ENCODE measurements at regions not wholly inside any gene's neighbourhood (a gene's known extent, or its start where the extent isn't known, plus 50 kb on each side); places are given as distances from the start of the nearest gene placed in this dataset.

DNA sequence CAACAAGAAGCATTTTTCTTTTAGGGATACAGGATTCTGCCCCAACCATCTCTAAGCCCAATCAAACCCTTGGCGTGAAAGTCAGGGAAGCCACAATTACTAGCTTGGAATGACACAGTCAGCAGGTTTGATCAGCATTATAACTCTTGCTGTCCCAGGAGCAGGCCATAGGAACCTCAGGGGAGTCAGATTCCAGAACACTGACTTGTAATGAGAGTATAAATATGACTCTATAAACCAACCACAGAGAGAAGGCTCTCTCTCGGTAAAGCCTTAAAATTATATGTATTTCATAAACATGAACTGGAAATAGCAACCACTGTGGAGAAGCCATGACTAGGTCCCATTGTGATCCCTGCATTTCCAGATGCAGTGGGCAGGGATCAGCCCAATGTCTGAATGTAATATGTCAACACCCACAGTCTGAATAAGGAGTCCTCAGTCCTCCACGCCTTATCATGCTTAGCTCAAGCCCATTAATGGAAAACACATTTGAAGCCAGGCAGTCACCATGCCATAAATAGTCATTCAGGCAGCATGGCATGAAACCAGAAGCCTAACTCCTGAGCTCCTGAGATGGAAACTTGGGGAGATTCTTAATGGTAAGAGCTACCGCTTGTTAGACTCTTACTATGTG lies 99.1 kb upstream of the MTNR1B start:
- Histone ChIP-seq H3K79me1 (ENCODE audit: low read depth, low read length) (no peaks in the 10 kb centered on the region), H2BK15ac (ENCODE audit: low read length) (no peak overlapping the region), H3K56ac (replicated peaks; ENCODE audit: insufficient read length, low read depth, low read length) (no peak overlapping the region), H3K18ac (ENCODE audit: extremely low read depth, low read length) (no peak overlapping the region), H4K8ac (ENCODE audit: extremely low read depth, insufficient read depth, low read length) (no peak overlapping the region), H3K23ac (ENCODE audit: insufficient read length) (no peak overlapping the region), H3K27ac (ENCODE audit: low read depth, low read length) (no peak overlapping the region), H4K91ac (replicated peaks; ENCODE audit: insufficient read length, low read length) (no peak overlapping the region), H4K5ac (ENCODE audit: insufficient read length, low read depth, low read length) (no peak overlapping the region), H2AFZ (ENCODE audit: low read length) (no peak overlapping the region), H3K14ac (ENCODE audit: insufficient read length) (no peak overlapping the region), H2BK12ac (ENCODE audit: low read depth, low read length) (no peak overlapping the region), H3K4me1 (replicated peaks in 1 of 4; ENCODE audit: control insufficient read depth in 3 of 4, insufficient read depth in 4 of 4, low read length in 3 of 4) (peaks cover 0 to 2% (median 0%) of the 10 kb centered on the region in 4 experiments; a peak in 1 of 7 replicates), H3K4me2 (ENCODE audit: insufficient read depth in 1 of 2, low read depth in 2 of 2, low read length in 2 of 2) (no peak overlapping the region), H2BK20ac (ENCODE audit: low read length) (no peak overlapping the region), H3K4me3 (ENCODE audit: extremely low read depth in 1 of 4, insufficient read depth in 2 of 4, low read depth in 3 of 4, low read length in 4 of 4) (no peak overlapping the region), H2AK5ac (ENCODE audit: low read depth, low read length) (no peak overlapping the region), H3K23me2 (ENCODE audit: low read depth, low read length) (no peaks in the 10 kb centered on the region), H3K36me3 (ENCODE audit: control insufficient read depth in 2 of 4, insufficient read depth in 4 of 4, low read length in 3 of 4) (no peaks in the 10 kb centered on the region), H2BK5ac (ENCODE audit: low read depth, low read length) (no peak overlapping the region), H3K79me2 (ENCODE audit: control insufficient read depth in 1 of 2, insufficient read depth in 2 of 2, low read length in 2 of 2) (no peaks in the 10 kb centered on the region), H2BK120ac (replicated peaks; ENCODE audit: low read depth, low read length) (no peak overlapping the region), H3K9ac (replicated peaks in 1 of 4; ENCODE audit: extremely low read depth in 1 of 4, low read depth in 3 of 4, low read length in 3 of 4) (no peak overlapping the region), H3K4ac (replicated peaks; ENCODE audit: insufficient read length, low read depth, low read length) (no peak overlapping the region), H3K9me3 (ENCODE audit: insufficient read depth in 2 of 2, low read depth in 1 of 2, low read length in 1 of 2) (no peaks in the 10 kb centered on the region), H3K27me3 (replicated peaks in 1 of 4; ENCODE audit: control insufficient read depth in 3 of 4, extremely low read depth in 1 of 4, insufficient read depth in 3 of 4, low read length in 3 of 4) (no peaks in the 10 kb centered on the region), H4K20me1 (replicated peaks in 1 of 2; ENCODE audit: control insufficient read depth in 1 of 2, insufficient read depth in 2 of 2, low read length in 2 of 2) (no peaks in the 10 kb centered on the region)
- WGBS, 2 experiments (ENCODE audit: extremely low coverage in 1 of 2, insufficient coverage in 1 of 2, insufficient read length in 1 of 2, insufficient replicate concordance in 2 of 2, low coverage in 1 of 2, low lambda C conversion rate in 2 of 2, missing lambda C conversion rate in 1 of 2): 93% methylated on average over 4 of the region's 4 CpGs; no CpG with 5 or more reads in 1 of the 2 experiments
- DNase-seq (ENCODE audit: low read depth in 1 of 2, low spot score in 2 of 2) (no peak), FAIRE-seq (no peak)
- POLR2A ChIA-PET (ENCODE audit: partially characterized antibody): no interaction called here
- CTCF ChIA-PET (ENCODE audit: partially characterized antibody): interaction anchor here (0.6 to 0.8 kb wide), 2 partner anchors 9 to 693 kb away, joined by 3 read pairs; no protein-coding TSS in a partner anchor
- no peak for TF ChIP-seq CBX5 (IDR thresholded peaks at IDR 0.05; ENCODE audit: low read depth, low read length)
- no peak for TF ChIP-seq TAF1 (IDR thresholded peaks at IDR 0.05; ENCODE audit: low read depth, low read length)
- no peak for TF ChIP-seq TAF7 (optimal IDR thresholded peaks at IDR 0.05; ENCODE audit: borderline replicate concordance, low read depth, low read length)
- TF ChIP-seq JUND (IDR thresholded peaks at IDR 0.05; ENCODE audit: low read length): no peak
- TF ChIP-seq CREB1 (IDR thresholded peaks at IDR 0.05): no peak
- no peak for TF ChIP-seq ZNF274 (IDR thresholded peaks at IDR 0.05; ENCODE audit: borderline replicate concordance, extremely low read depth, low read length)
- TF ChIP-seq, protein P1, sequence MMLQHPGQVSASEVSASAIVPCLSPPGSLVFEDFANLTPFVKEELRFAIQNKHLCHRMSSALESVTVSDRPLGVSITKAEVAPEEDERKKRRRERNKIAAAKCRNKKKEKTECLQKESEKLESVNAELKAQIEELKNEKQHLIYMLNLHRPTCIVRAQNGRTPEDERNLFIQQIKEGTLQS (IDR thresholded peaks at IDR 0.05; ENCODE audit: insufficient read depth, low read depth, low read length): no peak
- no peak for TF ChIP-seq NRF1 (IDR thresholded peaks at IDR 0.05; ENCODE audit: low read depth, low read length)
- TF ChIP-seq RAD21 (IDR thresholded peaks at IDR 0.05 in 1 of 2, conservative IDR thresholded peaks at IDR 0.05 in 1 of 2; ENCODE audit: low read depth in 2 of 2, low read length in 2 of 2): no peak
- no peak for TF ChIP-seq SIX5 (IDR thresholded peaks at IDR 0.05; ENCODE audit: low read depth, low read length)
- TF ChIP-seq, protein P2, sequence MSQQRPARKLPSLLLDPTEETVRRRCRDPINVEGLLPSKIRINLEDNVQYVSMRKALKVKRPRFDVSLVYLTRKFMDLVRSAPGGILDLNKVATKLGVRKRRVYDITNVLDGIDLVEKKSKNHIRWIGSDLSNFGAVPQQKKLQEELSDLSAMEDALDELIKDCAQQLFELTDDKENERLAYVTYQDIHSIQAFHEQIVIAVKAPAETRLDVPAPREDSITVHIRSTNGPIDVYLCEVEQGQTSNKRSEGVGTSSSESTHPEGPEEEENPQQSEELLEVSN (IDR thresholded peaks at IDR 0.05): no peak
- TF ChIP-seq NANOG (IDR thresholded peaks at IDR 0.05; ENCODE audit: insufficient read depth, low read depth, low read length, poor library complexity, severe bottlenecking): no peak
